ENCODE measurements at regions not wholly inside any gene's neighbourhood (a gene's known extent, or its start where the extent isn't known, plus 50 kb on each side); places are given as distances from the start of the nearest gene placed in this dataset.

DNA sequence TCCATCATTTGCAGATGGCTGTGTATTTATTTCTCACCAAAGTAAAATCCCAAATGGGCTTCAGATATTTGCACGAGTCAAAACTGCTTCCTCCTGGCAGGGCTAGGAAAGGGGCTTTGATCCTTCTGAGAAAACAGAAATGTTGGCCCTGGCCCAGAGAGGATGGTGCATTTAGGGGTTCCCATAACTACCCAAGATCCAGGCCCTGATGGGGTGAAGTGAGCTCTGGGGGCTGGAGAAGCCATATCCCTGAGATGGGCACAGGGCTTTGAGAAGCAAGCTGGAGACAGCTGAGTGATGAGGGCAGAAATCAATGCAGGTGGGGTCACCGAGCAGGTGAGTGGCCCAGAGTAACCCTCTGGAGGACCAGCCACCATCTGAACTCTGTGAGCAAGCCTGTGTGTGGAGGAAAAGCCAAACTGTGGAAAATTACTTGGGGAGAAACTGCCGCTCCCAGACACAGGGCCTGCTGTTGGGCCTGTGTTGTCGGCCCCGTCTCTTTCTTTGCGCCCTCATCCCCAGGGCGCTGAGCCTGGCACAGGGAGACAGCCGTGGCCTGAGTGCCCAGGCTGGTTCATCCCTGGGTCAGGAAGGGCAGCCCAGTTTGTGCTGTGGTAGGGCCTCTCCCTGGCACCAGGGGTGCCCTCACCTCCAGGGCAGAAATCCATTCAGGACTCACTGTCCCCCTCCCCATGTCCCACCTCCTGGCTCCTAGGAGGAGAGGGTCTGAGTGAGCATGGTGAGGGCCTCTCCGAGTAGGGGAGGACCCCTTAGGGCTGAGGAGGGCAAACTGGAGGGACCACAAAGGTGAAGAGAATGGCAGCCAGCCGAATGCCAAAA is 167.8 kb upstream of the HAAO start:
- TF ChIP-seq CEBPB (IDR thresholded peaks at IDR 0.05) (no peak), TEAD4 (IDR thresholded peaks at IDR 0.05) (no peak), FOXM1 (IDR thresholded peaks at IDR 0.05; ENCODE audit: borderline replicate concordance, low read depth) (no peak), RAD21 (IDR thresholded peaks at IDR 0.05; ENCODE audit: low read depth) (no peak), ZBTB7A (IDR thresholded peaks at IDR 0.05; ENCODE audit: low read depth) (no peak), NFIC (IDR thresholded peaks at IDR 0.05) (no peak), CREB1 (IDR thresholded peaks at IDR 0.05; ENCODE audit: low read depth) (no peak), EP300 (IDR thresholded peaks at IDR 0.05; ENCODE audit: borderline replicate concordance) (no peak), YY1 (IDR thresholded peaks at IDR 0.05; ENCODE audit: low read depth) (no peak), TAF1 (IDR thresholded peaks at IDR 0.05; ENCODE audit: low read depth) (no peak), TCF12 (IDR thresholded peaks at IDR 0.05; ENCODE audit: low read depth) (no peak), EGR1 (IDR thresholded peaks at IDR 0.05) (no peak)
- TF ChIP-seq, protein P1, sequence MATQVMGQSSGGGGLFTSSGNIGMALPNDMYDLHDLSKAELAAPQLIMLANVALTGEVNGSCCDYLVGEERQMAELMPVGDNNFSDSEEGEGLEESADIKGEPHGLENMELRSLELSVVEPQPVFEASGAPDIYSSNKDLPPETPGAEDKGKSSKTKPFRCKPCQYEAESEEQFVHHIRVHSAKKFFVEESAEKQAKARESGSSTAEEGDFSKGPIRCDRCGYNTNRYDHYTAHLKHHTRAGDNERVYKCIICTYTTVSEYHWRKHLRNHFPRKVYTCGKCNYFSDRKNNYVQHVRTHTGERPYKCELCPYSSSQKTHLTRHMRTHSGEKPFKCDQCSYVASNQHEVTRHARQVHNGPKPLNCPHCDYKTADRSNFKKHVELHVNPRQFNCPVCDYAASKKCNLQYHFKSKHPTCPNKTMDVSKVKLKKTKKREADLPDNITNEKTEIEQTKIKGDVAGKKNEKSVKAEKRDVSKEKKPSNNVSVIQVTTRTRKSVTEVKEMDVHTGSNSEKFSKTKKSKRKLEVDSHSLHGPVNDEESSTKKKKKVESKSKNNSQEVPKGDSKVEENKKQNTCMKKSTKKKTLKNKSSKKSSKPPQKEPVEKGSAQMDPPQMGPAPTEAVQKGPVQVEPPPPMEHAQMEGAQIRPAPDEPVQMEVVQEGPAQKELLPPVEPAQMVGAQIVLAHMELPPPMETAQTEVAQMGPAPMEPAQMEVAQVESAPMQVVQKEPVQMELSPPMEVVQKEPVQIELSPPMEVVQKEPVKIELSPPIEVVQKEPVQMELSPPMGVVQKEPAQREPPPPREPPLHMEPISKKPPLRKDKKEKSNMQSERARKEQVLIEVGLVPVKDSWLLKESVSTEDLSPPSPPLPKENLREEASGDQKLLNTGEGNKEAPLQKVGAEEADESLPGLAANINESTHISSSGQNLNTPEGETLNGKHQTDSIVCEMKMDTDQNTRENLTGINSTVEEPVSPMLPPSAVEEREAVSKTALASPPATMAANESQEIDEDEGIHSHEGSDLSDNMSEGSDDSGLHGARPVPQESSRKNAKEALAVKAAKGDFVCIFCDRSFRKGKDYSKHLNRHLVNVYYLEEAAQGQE (IDR thresholded peaks at IDR 0.05; ENCODE audit: low read depth), result no peak
- TF ChIP-seq, protein P2, sequence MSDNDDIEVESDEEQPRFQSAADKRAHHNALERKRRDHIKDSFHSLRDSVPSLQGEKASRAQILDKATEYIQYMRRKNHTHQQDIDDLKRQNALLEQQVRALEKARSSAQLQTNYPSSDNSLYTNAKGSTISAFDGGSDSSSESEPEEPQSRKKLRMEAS (IDR thresholded peaks at IDR 0.05), result no peak
- TF ChIP-seq, protein P3, sequence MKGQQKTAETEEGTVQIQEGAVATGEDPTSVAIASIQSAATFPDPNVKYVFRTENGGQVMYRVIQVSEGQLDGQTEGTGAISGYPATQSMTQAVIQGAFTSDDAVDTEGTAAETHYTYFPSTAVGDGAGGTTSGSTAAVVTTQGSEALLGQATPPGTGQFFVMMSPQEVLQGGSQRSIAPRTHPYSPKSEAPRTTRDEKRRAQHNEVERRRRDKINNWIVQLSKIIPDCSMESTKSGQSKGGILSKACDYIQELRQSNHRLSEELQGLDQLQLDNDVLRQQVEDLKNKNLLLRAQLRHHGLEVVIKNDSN (IDR thresholded peaks at IDR 0.05), result no peak

DNA sequence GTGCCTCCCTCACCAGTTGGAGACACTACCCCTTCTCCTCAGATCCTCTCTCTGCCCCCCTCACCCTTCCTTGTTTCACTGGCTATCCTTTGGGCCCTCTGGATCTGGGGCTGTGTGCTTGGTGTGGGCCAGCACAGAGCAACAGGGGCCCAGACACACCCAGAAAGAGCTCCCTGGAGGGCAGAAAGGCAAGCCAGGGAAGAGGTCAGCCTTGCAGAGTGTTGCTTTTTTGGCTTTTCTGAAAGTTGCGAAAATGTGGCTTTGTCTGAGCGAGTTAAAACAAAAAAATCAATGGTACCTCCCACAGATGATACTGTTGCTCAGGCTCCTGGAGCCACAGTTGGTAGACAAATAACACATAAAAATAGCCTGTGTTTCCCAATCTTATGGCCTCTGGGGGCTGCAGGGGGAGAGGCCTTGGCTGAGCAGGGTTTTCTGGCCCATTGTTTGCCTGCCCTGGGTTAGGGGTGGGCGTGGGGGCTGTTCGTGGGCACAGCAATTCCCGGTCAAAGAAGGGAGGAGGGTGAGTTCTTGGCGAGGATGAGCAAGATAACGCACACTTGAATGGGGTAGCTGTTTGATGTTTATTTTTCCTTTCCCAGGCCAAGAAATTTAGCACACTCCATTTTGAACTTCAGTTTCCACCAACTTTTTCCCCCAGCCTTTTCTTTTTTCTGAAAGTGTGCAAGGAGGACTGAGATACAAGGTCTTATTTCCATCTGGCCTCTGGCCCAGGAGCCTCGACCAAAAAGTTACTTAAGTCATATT is 167.0 kb upstream of the HAAO start:
- no peak for TF ChIP-seq CREB1 (IDR thresholded peaks at IDR 0.05; ENCODE audit: low read depth)
- no peak for TF ChIP-seq TEAD4 (IDR thresholded peaks at IDR 0.05)
- TF ChIP-seq YY1 (IDR thresholded peaks at IDR 0.05; ENCODE audit: low read depth), result no peak
- no peak for TF ChIP-seq NFIC (IDR thresholded peaks at IDR 0.05)
- TF ChIP-seq RAD21 (IDR thresholded peaks at IDR 0.05; ENCODE audit: low read depth), result no peak
- no peak for TF ChIP-seq TCF12 (IDR thresholded peaks at IDR 0.05; ENCODE audit: low read depth)
- TF ChIP-seq, protein P2 (IDR thresholded peaks at IDR 0.05), result no peak
- TF ChIP-seq FOXM1 (IDR thresholded peaks at IDR 0.05; ENCODE audit: borderline replicate concordance, low read depth), result no peak
- no peak for TF ChIP-seq CEBPB (IDR thresholded peaks at IDR 0.05)
- TF ChIP-seq EP300 (IDR thresholded peaks at IDR 0.05; ENCODE audit: borderline replicate concordance), result no peak
- TF ChIP-seq, protein P3 (IDR thresholded peaks at IDR 0.05), result no peak
- TF ChIP-seq, protein P1 (IDR thresholded peaks at IDR 0.05; ENCODE audit: low read depth), result no peak

DNA sequence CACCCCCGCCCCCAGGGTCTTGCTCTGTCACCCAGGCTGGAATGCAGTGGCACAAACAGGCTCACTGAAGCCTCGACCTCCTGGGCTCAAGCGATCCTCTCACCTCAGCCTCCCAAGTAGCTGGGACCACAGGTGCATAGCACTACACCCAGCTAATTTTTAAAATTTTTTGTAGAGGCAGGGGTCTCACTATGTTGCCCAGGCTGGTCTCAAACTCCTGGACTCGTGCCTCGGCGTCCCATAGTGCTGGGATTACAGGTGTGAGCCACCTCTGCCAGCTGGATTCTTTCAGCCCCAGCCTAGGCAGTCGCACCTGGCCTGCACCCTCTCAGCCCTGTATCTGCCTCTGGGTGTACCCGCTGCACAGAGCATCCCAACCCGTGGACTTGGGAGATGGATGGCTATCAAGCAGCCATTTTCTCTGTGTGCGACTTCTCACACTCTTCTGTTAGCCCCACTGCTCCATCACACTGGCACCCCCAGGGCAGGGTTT is 166.4 kb upstream of the HAAO start:
- TF ChIP-seq RAD21 (IDR thresholded peaks at IDR 0.05; ENCODE audit: low read depth) (no peak), CREB1 (IDR thresholded peaks at IDR 0.05; ENCODE audit: low read depth) (no peak), EGR1 (IDR thresholded peaks at IDR 0.05) (no peak), FOXM1 (IDR thresholded peaks at IDR 0.05; ENCODE audit: borderline replicate concordance, low read depth) (no peak), CEBPB (IDR thresholded peaks at IDR 0.05) (no peak), TEAD4 (IDR thresholded peaks at IDR 0.05) (no peak), TAF1 (IDR thresholded peaks at IDR 0.05; ENCODE audit: low read depth) (no peak), EP300 (IDR thresholded peaks at IDR 0.05; ENCODE audit: borderline replicate concordance) (no peak), YY1 (IDR thresholded peaks at IDR 0.05; ENCODE audit: low read depth) (no peak)
- TF ChIP-seq, protein P1 (IDR thresholded peaks at IDR 0.05; ENCODE audit: low read depth), result no peak
- TF ChIP-seq, protein P2 (IDR thresholded peaks at IDR 0.05), result no peak
- TF ChIP-seq, protein P3 (IDR thresholded peaks at IDR 0.05), result no peak

Data from Ishikawa (cell line).